ENCODE measurements at regions not wholly inside any gene's neighbourhood (a gene's known extent, or its start where the extent isn't known, plus 50 kb on each side); places are given as distances from the start of the nearest gene placed in this dataset.

GRCh38 chr18:51721996-51722395, 524.5 kb upstream of the MEX3C start:
- DNase-seq (ENCODE audit: low spot score), result no peak

GRCh38 chr18:51724790-51725721, 527.6 kb upstream of the MEX3C start:
- DNase-seq (ENCODE audit: low spot score), result no peak

- DNase-seq (ENCODE audit: low spot score), result no peak
Measured at GRCh38 chr18:51726614-51727013, 529.1 kb upstream of the MEX3C start.

- no peak for DNase-seq (ENCODE audit: low spot score)
Measured at GRCh38 chr18:51727780-51728179, 530.3 kb upstream of the MEX3C start.

GRCh38 chr18:51731070-51731469, 533.6 kb upstream of the MEX3C start:
- no peak for DNase-seq (ENCODE audit: low spot score)

- no peak for DNase-seq (ENCODE audit: low spot score)
Measured at GRCh38 chr18:51734576-51734975, 537.1 kb upstream of the MEX3C start.

- DNase-seq (ENCODE audit: low spot score), result no peak
Measured at GRCh38 chr18:51739044-51739666, 541.7 kb upstream of the MEX3C start.

GRCh38 chr18:51751901-51752300, 554.4 kb upstream of the MEX3C start:
- no peak for DNase-seq (ENCODE audit: low spot score)

- no peak for DNase-seq (ENCODE audit: low spot score)
Measured at GRCh38 chr18:51753365-51754057, 556.0 kb upstream of the MEX3C start.

- DNase-seq (ENCODE audit: low spot score), result no peak
Measured at GRCh38 chr18:51754566-51754965, 557.1 kb upstream of the MEX3C start.

- no peak for DNase-seq (ENCODE audit: low spot score)
Measured at GRCh38 chr18:51757255-51757924, 559.9 kb upstream of the MEX3C start.

- DNase-seq (ENCODE audit: low spot score), result no peak
Measured at GRCh38 chr18:51762373-51762772, 564.9 kb upstream of the MEX3C start.

- no peak for DNase-seq (ENCODE audit: low spot score)
Measured at GRCh38 chr18:51765606-51766360, 568.3 kb upstream of the MEX3C start.

GRCh38 chr18:51767293-51767692, 569.8 kb upstream of the MEX3C start:
- DNase-seq (ENCODE audit: low spot score), result no peak

- no peak for DNase-seq (ENCODE audit: low spot score)
Measured at GRCh38 chr18:51778115-51778514, 561.9 kb upstream of the DCC start.

- no peak for DNase-seq (ENCODE audit: low spot score)
Measured at GRCh38 chr18:51789871-51790270, 550.1 kb upstream of the DCC start.

- DNase-seq (ENCODE audit: low spot score), result no peak
Measured at GRCh38 chr18:51801514-51801913, 538.5 kb upstream of the DCC start.

GRCh38 chr18:51802569-51803428, 537.2 kb upstream of the DCC start:
- no peak for DNase-seq (ENCODE audit: low spot score)

GRCh38 chr18:51807336-51807735, 532.7 kb upstream of the DCC start:
- no peak for DNase-seq (ENCODE audit: low spot score)

- no peak for DNase-seq (ENCODE audit: low spot score)
Measured at GRCh38 chr18:51811883-51812282, 528.1 kb upstream of the DCC start.

All from umbilical cord (tissue), 1 donor.